ENCODE measurements at regions not wholly inside any gene's neighbourhood (a gene's known extent, or its start where the extent isn't known, plus 50 kb on each side); places are given as distances from the start of the nearest gene placed in this dataset.

- intact Hi-C loops (cut with micrococcal nuclease; ENCODE audit: unreplicated experiment), result no loop called here
- no TSS peak for BruUV-seq (replicated peaks)
- TF ChIP-seq SMARCA5 (IDR thresholded peaks at IDR 0.05), result no peak
Observed at GRCh38 chr4:81622028-81622427, 150.3 kb upstream of the RASGEF1B start.

GRCh38 chr4:81621490-81621889 is 149.8 kb upstream of the RASGEF1B start:
- DNase-seq (ENCODE audit: low read depth, low spot score), result no peak
- Histone ChIP-seq H3K27ac (ENCODE audit: control insufficient read depth, insufficient read depth) (no peak overlapping the region), H4K20me1 (ENCODE audit: control insufficient read depth, insufficient read depth) (no peaks in the 10 kb centered on the region), H3K79me2 (ENCODE audit: control insufficient read depth, insufficient read depth, low read length) (no peaks in the 10 kb centered on the region), H3K36me3 (ENCODE audit: control insufficient read depth in 2 of 2, insufficient read depth in 2 of 2, low read length in 1 of 2) (no peaks in the 10 kb centered on the region), H3K9me3 (replicated peaks; ENCODE audit: control insufficient read depth, insufficient read depth, low read length) (no peaks in the 10 kb centered on the region), H3K9ac (ENCODE audit: control insufficient read depth, insufficient read depth, low read length) (no peak overlapping the region), H3K4me2 (ENCODE audit: control insufficient read depth, insufficient read depth) (no peak overlapping the region), H3K27me3 (replicated peaks in 1 of 2; ENCODE audit: control insufficient read depth in 2 of 2, insufficient read depth in 2 of 2, low read length in 1 of 2) (no peaks in the 10 kb centered on the region), H3K4me3 (no peak overlapping the region), H3K4me1 (ENCODE audit: control insufficient read depth, insufficient read depth, low read length) (no peaks in the 10 kb centered on the region), H2AFZ (ENCODE audit: control insufficient read depth, low read depth, low read length) (no peak overlapping the region)
- POLR2A ChIA-PET, result no interaction called here
- CTCF ChIA-PET, result no interaction called here
- WGBS (ENCODE audit: insufficient coverage, insufficient replicate concordance, low lambda C conversion rate, missing lambda C conversion rate), result 50% methylated on average over 2 of the region's 2 CpGs
- ATAC-seq, result no peak
- no TSS peak for BruUV-seq (replicated peaks)
- SMC1A ChIA-PET (ENCODE audit: uncharacterized antibody, unreplicated experiment), result no interaction called here
- FAIRE-seq, result no peak
- in situ Hi-C loops (cut with MboI), result no loop called here
- RAD21 ChIA-PET (ENCODE audit: unreplicated experiment), result interaction anchor here (0.6 to 0.7 kb wide), 2 partner anchors 53 to 406 kb away, joined by 3 read pairs; no protein-coding TSS in a partner anchor
- intact Hi-C loops (cut with micrococcal nuclease; ENCODE audit: unreplicated experiment), result no loop called here
- TF ChIP-seq CTCF (IDR thresholded peaks at IDR 0.05 in 2 of 3, conservative IDR thresholded peaks at IDR 0.05 in 1 of 3; ENCODE audit: control insufficient read depth in 2 of 3, extremely low read depth in 1 of 3, insufficient read depth in 1 of 3, low read depth in 3 of 3, low read length in 3 of 3), result no peak
- TF ChIP-seq HDGF (IDR thresholded peaks at IDR 0.05), result no peak
- TF ChIP-seq ZBTB33 (IDR thresholded peaks at IDR 0.05), result no peak
- no peak for TF ChIP-seq SRF (IDR thresholded peaks at IDR 0.05; ENCODE audit: low read depth in 2 of 2, low read length in 2 of 2)
- TF ChIP-seq IRF5 (IDR thresholded peaks at IDR 0.05; ENCODE audit: borderline replicate concordance), result no peak
- no peak for TF ChIP-seq SUPT20H (IDR thresholded peaks at IDR 0.05; ENCODE audit: borderline replicate concordance, control insufficient read depth, low read depth, low read length)
- TF ChIP-seq BMI1 (IDR thresholded peaks at IDR 0.05; ENCODE audit: borderline replicate concordance), result no peak
- no peak for TF ChIP-seq CHD4 (IDR thresholded peaks at IDR 0.05)
- no peak for TF ChIP-seq MXI1 (IDR thresholded peaks at IDR 0.05; ENCODE audit: low read depth, low read length)
- no peak for TF ChIP-seq EED (IDR thresholded peaks at IDR 0.05; ENCODE audit: low read depth)
- no peak for TF ChIP-seq ZNF24 (IDR thresholded peaks at IDR 0.05)
- TF ChIP-seq YY1 (IDR thresholded peaks at IDR 0.05; ENCODE audit: low read depth, low read length), result no peak
- TF ChIP-seq POLR2A (IDR thresholded peaks at IDR 0.05; ENCODE audit: low read depth, low read length), result no peak
- no peak for TF ChIP-seq SMAD1 (IDR thresholded peaks at IDR 0.05; ENCODE audit: low read depth, partially characterized antibody)

More at GRCh38 chr4:81622028-81622427, 150.3 kb upstream of the RASGEF1B start:
- FAIRE-seq, result no peak
- no peak overlapping the region for H2AFZ ChIP-seq (ENCODE audit: control insufficient read depth, low read depth, low read length)
- H3K36me3 ChIP-seq (ENCODE audit: control insufficient read depth in 2 of 2, insufficient read depth in 2 of 2, low read length in 1 of 2), result no peaks in the 10 kb centered on the region
- ATAC-seq, result no peak
- no peak overlapping the region for H3K9ac ChIP-seq (ENCODE audit: control insufficient read depth, insufficient read depth, low read length)
- no peaks in the 10 kb centered on the region for H3K27me3 ChIP-seq (replicated peaks in 1 of 2; ENCODE audit: control insufficient read depth in 2 of 2, insufficient read depth in 2 of 2, low read length in 1 of 2)
- no peaks in the 10 kb centered on the region for H3K9me3 ChIP-seq (replicated peaks; ENCODE audit: control insufficient read depth, insufficient read depth, low read length)
- no peaks in the 10 kb centered on the region for H4K20me1 ChIP-seq (ENCODE audit: control insufficient read depth, insufficient read depth)
- H3K4me2 ChIP-seq (ENCODE audit: control insufficient read depth, insufficient read depth), result no peak overlapping the region
- ChIA-PET SMC1A (ENCODE audit: uncharacterized antibody, unreplicated experiment) (no interaction called here), RAD21 (ENCODE audit: unreplicated experiment) (interaction anchor here (0.6 to 0.7 kb wide), 2 partner anchors 52 to 406 kb away, joined by 3 read pairs; no protein-coding TSS in a partner anchor), POLR2A (no interaction called here), CTCF (no interaction called here)
- WGBS (ENCODE audit: insufficient coverage, insufficient replicate concordance, low lambda C conversion rate, missing lambda C conversion rate), result 60% methylated on average over 3 of the region's 3 CpGs
- no peak for DNase-seq (ENCODE audit: low read depth, low spot score)
- H3K4me3 ChIP-seq, result no peak overlapping the region
- H3K27ac ChIP-seq (ENCODE audit: control insufficient read depth, insufficient read depth), result no peak overlapping the region
- in situ Hi-C loops (cut with MboI), result no loop called here
- no peaks in the 10 kb centered on the region for H3K4me1 ChIP-seq (ENCODE audit: control insufficient read depth, insufficient read depth, low read length)
- H3K79me2 ChIP-seq (ENCODE audit: control insufficient read depth, insufficient read depth, low read length), result no peaks in the 10 kb centered on the region

All from GM12878 (cell line).